Activated CD4-positive, alpha-beta T cell treated with anti-CD3 and anti-CD28 coated beads, Interleukin-2, amount 10 ng/mL, durations not matched to agents 7 days and 5 days (primary cell): ENCODE measurements at regions not wholly inside any gene's neighbourhood (a gene's known extent, or its start where the extent isn't known, plus 50 kb on each side); places are given as distances from the start of the nearest gene placed in this dataset.
"Not testable (repeated sequence)": the region's sequence is repeated elsewhere in the genome, so short reads cannot be mapped to it uniquely, and the experiment has no call there.

Source experiments
- CTCF ChIA-PET: fragments of 350-600 bp; sonication (Branson Sonifier 250); formaldehyde crosslinking; loops from one replicate; lab custom pipeline; 2021; ENCODE audit warnings: antibody characterized with exemption; lab: Charles Lee
- POLR2A ChIA-PET: fragments of 350-600 bp; sonication (Branson Sonifier 250); formaldehyde crosslinking; loops from one replicate; lab custom pipeline; 2021; ENCODE audit warnings: antibody characterized with exemption; lab: Charles Lee
- DNase-seq: peaks from one replicate; pipeline ENCODE4 v3.0.0-alpha.2; 2020
- H3K27ac Mint-ChIP-seq: one replicate; pipeline ENCODE4 v1.8.0; 2021; ENCODE audit warnings: mild to moderate bottlenecking, moderate library complexity, mixed read lengths
- H3K27me3 Mint-ChIP-seq: one replicate; pipeline ENCODE4 v1.8.0; 2021; ENCODE audit warnings: mixed read lengths
- H3K36me3 Mint-ChIP-seq: one replicate; pipeline ENCODE4 v1.8.0; 2021; ENCODE audit warnings: low read depth, mixed read lengths
- H3K4me1 Mint-ChIP-seq: one replicate; pipeline ENCODE4 v1.8.0; 2021; ENCODE audit warnings: mixed read lengths
- H3K4me3 Mint-ChIP-seq: one replicate; pipeline ENCODE4 v1.8.0; 2021; ENCODE audit warnings: mild to moderate bottlenecking, moderate library complexity, mixed read lengths
- H3K9me3 Mint-ChIP-seq: one replicate; pipeline ENCODE4 v1.8.0; 2021; ENCODE audit warnings: mixed read lengths

- no peak overlapping the region for H3K4me3 Mint-ChIP-seq
- ChIA-PET CTCF (no interaction called here), POLR2A (no interaction called here)
- no peak for DNase-seq
- no peaks in the 10 kb centered on the region for H3K9me3 Mint-ChIP-seq
- no peaks in the 10 kb centered on the region for H3K36me3 Mint-ChIP-seq
- H3K27me3 Mint-ChIP-seq = no peaks in the 10 kb centered on the region
- H3K27ac Mint-ChIP-seq = no peak overlapping the region
- no peaks in the 10 kb centered on the region for H3K4me1 Mint-ChIP-seq
Measured at GRCh38 chr20:23299673-23300050, 50.9 kb upstream of the NXT1 start.

GRCh38 chr20:23298926-23299672 lies 51.5 kb upstream of the NXT1 start:
- H3K27ac Mint-ChIP-seq = no peak overlapping the region
- CTCF ChIA-PET = no interaction called here

GRCh38 chr20:23298155-23298554 lies 52.4 kb upstream of the NXT1 start:
- Mint-ChIP-seq H3K36me3 (no peaks in the 10 kb centered on the region), H3K27me3 (no peaks in the 10 kb centered on the region), H3K27ac (no peak overlapping the region), H3K4me3 (no peak overlapping the region), H3K4me1 (no peaks in the 10 kb centered on the region), H3K9me3 (no peaks in the 10 kb centered on the region)
- ChIA-PET POLR2A (no interaction called here), CTCF (interaction anchor here (0.6 kb wide), 1 partner anchor 10 kb away, joined by 3 read pairs; no protein-coding TSS in a partner anchor)
- no peak for DNase-seq

More at GRCh38 chr20:23298926-23299672, 51.5 kb upstream of the NXT1 start:
- H3K36me3 Mint-ChIP-seq = no peaks in the 10 kb centered on the region
- H3K27me3 Mint-ChIP-seq = no peaks in the 10 kb centered on the region
- DNase-seq = no peak
- no peak overlapping the region for H3K4me3 Mint-ChIP-seq
- H3K4me1 Mint-ChIP-seq = no peaks in the 10 kb centered on the region
- POLR2A ChIA-PET = no interaction called here
- no peaks in the 10 kb centered on the region for H3K9me3 Mint-ChIP-seq

- Mint-ChIP-seq H3K27me3 (no peaks in the 10 kb centered on the region), H3K4me3 (no peak overlapping the region), H3K36me3 (no peaks in the 10 kb centered on the region), H3K27ac (no peak overlapping the region), H3K4me1 (no peaks in the 10 kb centered on the region), H3K9me3 (no peaks in the 10 kb centered on the region)
- CTCF ChIA-PET = no interaction called here
- DNase-seq = no peak
- POLR2A ChIA-PET = no interaction called here
Measured at GRCh38 chr20:23296841-23297701, 53.5 kb upstream of the NXT1 start.

GRCh38 chr20:23295934-23296333 lies 54.7 kb upstream of the NXT1 start:
- Mint-ChIP-seq H3K4me3 (no peak overlapping the region), H3K36me3 (no peaks in the 10 kb centered on the region), H3K27me3 (no peaks in the 10 kb centered on the region), H3K4me1 (no peaks in the 10 kb centered on the region), H3K9me3 (no peaks in the 10 kb centered on the region), H3K27ac (no peak overlapping the region)
- POLR2A ChIA-PET = no interaction called here
- CTCF ChIA-PET = no interaction called here
- DNase-seq = no peak

GRCh38 chr20:23294671-23295070 lies 55.9 kb upstream of the NXT1 start:
- no peak for DNase-seq
- H3K9me3 Mint-ChIP-seq = no peaks in the 10 kb centered on the region

GRCh38 chr20:23294166-23294565 lies 56.4 kb upstream of the NXT1 start:
- CTCF ChIA-PET = no interaction called here
- Mint-ChIP-seq H3K4me3 (no peak overlapping the region), H3K9me3 (no peaks in the 10 kb centered on the region), H3K27ac (no peak overlapping the region), H3K36me3 (no peaks in the 10 kb centered on the region), H3K4me1 (no peaks in the 10 kb centered on the region), H3K27me3 (no peaks in the 10 kb centered on the region)
- POLR2A ChIA-PET = no interaction called here
- DNase-seq = no peak

More at GRCh38 chr20:23294671-23295070, 55.9 kb upstream of the NXT1 start:
- Mint-ChIP-seq H3K4me1 (no peaks in the 10 kb centered on the region), H3K4me3 (no peak overlapping the region), H3K27me3 (no peaks in the 10 kb centered on the region), H3K36me3 (no peaks in the 10 kb centered on the region), H3K27ac (no peak overlapping the region)
- CTCF ChIA-PET = no interaction called here
- POLR2A ChIA-PET = no interaction called here

- H3K4me1 Mint-ChIP-seq = no peaks in the 10 kb centered on the region
- H3K9me3 Mint-ChIP-seq = no peaks in the 10 kb centered on the region
- no peaks in the 10 kb centered on the region for H3K36me3 Mint-ChIP-seq
- H3K27me3 Mint-ChIP-seq = no peaks in the 10 kb centered on the region
- ChIA-PET CTCF (no interaction called here), POLR2A (no interaction called here)
- DNase-seq = no peak
- no peak overlapping the region for H3K27ac Mint-ChIP-seq
- no peak overlapping the region for H3K4me3 Mint-ChIP-seq
Measured at GRCh38 chr20:23293689-23294088, 56.9 kb upstream of the NXT1 start.

- H3K27me3 Mint-ChIP-seq, H3K9me3 Mint-ChIP-seq, H3K4me3 Mint-ChIP-seq, H3K36me3 Mint-ChIP-seq, H3K4me1 Mint-ChIP-seq, H3K27ac Mint-ChIP-seq, DNase-seq, POLR2A ChIA-PET: not testable (repeated sequence)
- CTCF ChIA-PET = interaction anchor here (0.8 kb wide), 1 partner anchor 12 kb away, joined by 3 read pairs; no protein-coding TSS in a partner anchor
Measured at GRCh38 chr20:23292311-23292710, 58.3 kb upstream of the NXT1 start.

GRCh38 chr20:23291575-23292240 lies 58.9 kb upstream of the NXT1 start:
- CTCF ChIA-PET = no interaction called here
- no peaks in the 10 kb centered on the region for H3K36me3 Mint-ChIP-seq
- H3K27me3 Mint-ChIP-seq = no peaks in the 10 kb centered on the region
- H3K27ac Mint-ChIP-seq = no peak overlapping the region
- H3K4me1 Mint-ChIP-seq = no peaks in the 10 kb centered on the region
- no peak for DNase-seq
- no peaks in the 10 kb centered on the region for H3K9me3 Mint-ChIP-seq
- H3K4me3 Mint-ChIP-seq = no peak overlapping the region
- POLR2A ChIA-PET = interaction anchor here (0.7 kb wide), 1 partner anchor 131 kb away, joined by 3 read pairs; no protein-coding TSS in a partner anchor

GRCh38 chr20:23290761-23291574 lies 59.6 kb upstream of the NXT1 start:
- Mint-ChIP-seq H3K27ac (no peak overlapping the region), H3K27me3 (no peaks in the 10 kb centered on the region), H3K9me3 (no peaks in the 10 kb centered on the region), H3K36me3 (no peaks in the 10 kb centered on the region), H3K4me3 (no peak overlapping the region), H3K4me1 (no peaks in the 10 kb centered on the region)
- POLR2A ChIA-PET = interaction anchor here (0.7 kb wide), 1 partner anchor 132 kb away, joined by 3 read pairs; no protein-coding TSS in a partner anchor
- CTCF ChIA-PET = no interaction called here
- no peak for DNase-seq

GRCh38 chr20:23289724-23290395 lies 60.7 kb upstream of the NXT1 start:
- Mint-ChIP-seq H3K27me3 (no peaks in the 10 kb centered on the region), H3K4me3 (no peak overlapping the region), H3K27ac (no peak overlapping the region), H3K4me1 (no peaks in the 10 kb centered on the region), H3K9me3 (no peaks in the 10 kb centered on the region), H3K36me3 (no peaks in the 10 kb centered on the region)
- no peak for DNase-seq
- ChIA-PET CTCF (no interaction called here), POLR2A (no interaction called here)
